GM19467 (cell line): ENCODE measurements at regions not wholly inside any gene's neighbourhood (a gene's known extent, or its start where the extent isn't known, plus 50 kb on each side); places are given as distances from the start of the nearest gene placed in this dataset.

ENCODE experiments used
- ATAC-seq: cut with Tn5 transposase; IDR thresholded peaks from one replicate; pipeline ENCODE4 v1.9.1; 2021; ENCODE audit warnings: mild to moderate bottlenecking, moderate library complexity; ENCODE audit not compliant: unreplicated experiment

- no peak for ATAC-seq
Measured at GRCh38 chr3:113094337-113095221, 103.8 kb downstream of the GTPBP8 start.

GRCh38 chr3:113096188-113096892 is 105.6 kb downstream of the GTPBP8 start:
- ATAC-seq: no peak

GRCh38 chr3:113097960-113098447 is 107.2 kb downstream of the GTPBP8 start:
- no peak for ATAC-seq

GRCh38 chr3:113100063-113100462 is 109.3 kb downstream of the GTPBP8 start:
- no peak for ATAC-seq

- no peak for ATAC-seq
Measured at GRCh38 chr3:113103588-113103987, 107.8 kb upstream of the BOC start.

GRCh38 chr3:113104357-113105092 is 106.8 kb upstream of the BOC start:
- ATAC-seq: no peak

GRCh38 chr3:113105093-113105449 is 106.3 kb upstream of the BOC start:
- no peak for ATAC-seq

GRCh38 chr3:113105966-113106660 is 105.2 kb upstream of the BOC start:
- no peak for ATAC-seq

GRCh38 chr3:113110267-113110666 is 101.1 kb upstream of the BOC start:
- ATAC-seq: no peak

GRCh38 chr3:113111011-113111707 is 100.2 kb upstream of the BOC start:
- no peak for ATAC-seq

GRCh38 chr3:113113361-113113760 is 98.0 kb upstream of the BOC start:
- ATAC-seq: no peak

- ATAC-seq: no peak
Measured at GRCh38 chr3:113117511-113118234, 93.7 kb upstream of the BOC start.

- no peak for ATAC-seq
Measured at GRCh38 chr3:113118336-113118735, 93.0 kb upstream of the BOC start.

- ATAC-seq: no peak
Measured at GRCh38 chr3:113124256-113124830, 87.0 kb upstream of the BOC start.

- no peak for ATAC-seq
Measured at GRCh38 chr3:113125951-113126350, 85.4 kb upstream of the BOC start.

GRCh38 chr3:113128386-113129015 is 82.9 kb upstream of the BOC start:
- ATAC-seq: no peak

GRCh38 chr3:113129168-113129567 is 82.2 kb upstream of the BOC start:
- ATAC-seq: no peak

- ATAC-seq: no peak
Measured at GRCh38 chr3:113132571-113132996, 78.8 kb upstream of the BOC start.

- ATAC-seq: no peak
Measured at GRCh38 chr3:113133140-113133539, 78.2 kb upstream of the BOC start.
